ENCODE measurements at regions not wholly inside any gene's neighbourhood (a gene's known extent, or its start where the extent isn't known, plus 50 kb on each side); places are given as distances from the start of the nearest gene placed in this dataset.
A peak's percentile ranks its signal among the peaks of the same experiment; 100 is the strongest.

DNA sequence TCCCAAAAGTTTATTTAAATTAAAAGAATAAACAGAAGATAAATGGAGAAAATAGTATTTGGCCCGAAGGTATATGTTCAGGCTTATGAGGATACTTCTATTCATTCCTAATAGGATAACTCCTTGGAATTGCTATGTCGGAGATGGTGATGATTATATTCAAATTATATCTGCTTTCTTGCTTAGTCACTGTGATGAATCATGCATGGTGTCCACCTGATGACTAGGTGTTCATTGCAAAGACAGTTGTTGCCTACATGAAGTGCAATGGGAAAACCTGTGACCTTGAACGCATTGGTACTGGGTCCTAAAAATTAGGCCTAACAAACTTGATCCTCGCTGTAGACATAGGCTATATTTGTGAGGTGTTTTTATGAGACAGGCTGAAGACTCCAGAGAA, 617.3 kb upstream of the ZEB2 start:
- Histone ChIP-seq H3K9me3 (no peaks in the 10 kb centered on the region), H3K4me1 (ENCODE audit: low read depth) (no peaks in the 10 kb centered on the region), H3K36me3 (ENCODE audit: low read depth) (no peaks in the 10 kb centered on the region), H3K4me3 (no peak overlapping the region)
- TF ChIP-seq, protein P1, sequence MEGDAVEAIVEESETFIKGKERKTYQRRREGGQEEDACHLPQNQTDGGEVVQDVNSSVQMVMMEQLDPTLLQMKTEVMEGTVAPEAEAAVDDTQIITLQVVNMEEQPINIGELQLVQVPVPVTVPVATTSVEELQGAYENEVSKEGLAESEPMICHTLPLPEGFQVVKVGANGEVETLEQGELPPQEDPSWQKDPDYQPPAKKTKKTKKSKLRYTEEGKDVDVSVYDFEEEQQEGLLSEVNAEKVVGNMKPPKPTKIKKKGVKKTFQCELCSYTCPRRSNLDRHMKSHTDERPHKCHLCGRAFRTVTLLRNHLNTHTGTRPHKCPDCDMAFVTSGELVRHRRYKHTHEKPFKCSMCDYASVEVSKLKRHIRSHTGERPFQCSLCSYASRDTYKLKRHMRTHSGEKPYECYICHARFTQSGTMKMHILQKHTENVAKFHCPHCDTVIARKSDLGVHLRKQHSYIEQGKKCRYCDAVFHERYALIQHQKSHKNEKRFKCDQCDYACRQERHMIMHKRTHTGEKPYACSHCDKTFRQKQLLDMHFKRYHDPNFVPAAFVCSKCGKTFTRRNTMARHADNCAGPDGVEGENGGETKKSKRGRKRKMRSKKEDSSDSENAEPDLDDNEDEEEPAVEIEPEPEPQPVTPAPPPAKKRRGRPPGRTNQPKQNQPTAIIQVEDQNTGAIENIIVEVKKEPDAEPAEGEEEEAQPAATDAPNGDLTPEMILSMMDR (IDR thresholded peaks at IDR 0.05): no peak
- intact Hi-C loops (cut with DNase I, micrococcal nuclease): no loop called here
- no peak for ATAC-seq
- no peak for DNase-seq

DNA sequence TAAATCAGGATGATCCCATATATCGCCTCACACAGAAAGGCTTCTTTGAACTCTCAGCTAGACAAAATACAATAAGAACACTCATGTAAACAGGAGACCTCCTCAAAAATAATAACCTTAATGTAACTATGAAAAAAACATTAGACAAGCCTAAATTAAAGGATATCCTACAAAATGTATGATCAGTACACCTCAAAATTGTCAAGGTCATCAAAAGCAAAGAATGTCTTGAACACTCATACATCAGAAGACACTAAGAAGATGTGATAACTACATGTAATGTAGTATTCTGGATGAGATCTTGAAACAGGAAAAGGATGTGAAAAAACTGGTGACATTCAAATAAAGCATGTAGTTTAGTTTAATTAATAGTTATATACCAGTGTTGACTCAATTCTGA, 616.8 kb upstream of the ZEB2 start:
- H3K9me3 ChIP-seq: no peaks in the 10 kb centered on the region
- DNase-seq (no peak), ATAC-seq (no peak)
- no peak overlapping the region for H3K4me3 ChIP-seq
- intact Hi-C loops (cut with DNase I, micrococcal nuclease): no loop called here
- H3K36me3 ChIP-seq (ENCODE audit: low read depth): no peaks in the 10 kb centered on the region
- TF ChIP-seq, protein P1 (IDR thresholded peaks at IDR 0.05): no peak
- H3K4me1 ChIP-seq (ENCODE audit: low read depth): no peaks in the 10 kb centered on the region

DNA sequence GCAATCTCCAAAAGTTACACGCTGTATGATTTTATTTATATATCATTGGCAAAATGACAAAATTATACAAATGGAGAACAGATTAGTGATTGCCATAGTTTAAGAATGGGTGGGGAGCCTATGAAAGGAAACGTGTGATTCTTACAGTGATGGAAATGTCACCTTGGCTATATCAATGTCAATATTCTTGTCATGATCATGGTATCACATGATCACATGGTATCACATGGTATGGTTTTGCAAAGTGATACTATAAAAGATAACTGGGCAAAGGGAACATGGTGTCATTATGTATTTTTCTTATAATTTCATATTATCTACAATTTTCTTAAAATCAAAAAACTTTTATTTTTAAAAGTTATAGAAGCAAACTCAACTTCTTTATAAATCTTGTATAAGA, 606.2 kb upstream of the ZEB2 start:
- ATAC-seq: no peak
- H3K9me3 ChIP-seq: no peaks in the 10 kb centered on the region
- TF ChIP-seq, protein P1 (IDR thresholded peaks at IDR 0.05): no peak
- intact Hi-C loops (cut with DNase I, micrococcal nuclease): no loop called here
- H3K4me3 ChIP-seq: no peak overlapping the region
- H3K36me3 ChIP-seq (ENCODE audit: low read depth): no peaks in the 10 kb centered on the region
- no peak for DNase-seq
- H3K4me1 ChIP-seq (ENCODE audit: low read depth): no peaks in the 10 kb centered on the region

DNA sequence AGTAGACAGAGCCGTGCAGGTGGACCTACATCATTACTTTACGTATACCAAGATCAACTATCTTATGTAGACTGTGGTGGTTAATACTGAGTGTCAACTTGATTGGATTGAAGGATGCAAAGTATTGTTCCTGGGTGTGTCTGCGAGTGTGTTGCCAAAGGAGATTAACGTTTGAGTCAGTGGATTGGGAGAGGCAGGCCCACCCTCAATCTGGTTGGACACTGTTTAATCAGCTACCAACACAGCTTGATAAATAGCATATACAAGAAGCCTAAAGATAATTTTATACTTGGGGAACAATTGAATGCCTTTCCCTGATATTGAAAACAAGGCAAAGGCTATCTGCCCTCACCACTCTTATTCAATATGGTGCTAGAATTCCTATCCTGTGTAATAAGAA, 604.2 kb upstream of the ZEB2 start:
- ATAC-seq (no peak), DNase-seq (no peak)
- no peak overlapping the region for H3K4me3 ChIP-seq
- H3K9me3 ChIP-seq: no peaks in the 10 kb centered on the region
- intact Hi-C loops (cut with DNase I, micrococcal nuclease): no loop called here
- no peaks in the 10 kb centered on the region for H3K4me1 ChIP-seq (ENCODE audit: low read depth)
- TF ChIP-seq, protein P1 (IDR thresholded peaks at IDR 0.05): no peak
- no peaks in the 10 kb centered on the region for H3K36me3 ChIP-seq (ENCODE audit: low read depth)

DNA sequence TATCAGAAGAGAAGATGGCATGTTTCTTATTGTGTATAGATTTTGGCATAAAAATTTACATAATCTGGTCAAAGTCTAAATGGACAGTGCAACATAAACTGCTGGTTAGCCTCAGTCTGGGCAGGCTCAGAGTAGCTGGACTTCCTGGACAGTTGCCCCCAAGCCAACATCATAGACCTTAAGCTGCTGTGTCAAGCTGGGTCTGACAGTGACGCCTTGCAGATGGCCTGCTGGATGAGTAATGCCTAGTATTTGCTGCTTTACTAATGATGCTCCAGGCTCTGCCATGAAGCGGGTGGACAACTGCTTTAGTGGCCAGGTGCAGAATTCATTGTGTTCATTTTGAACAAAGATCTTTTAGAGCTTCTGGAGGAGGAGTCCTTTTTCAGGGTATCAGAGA, 603.7 kb upstream of the ZEB2 start:
- TF ChIP-seq, protein P1 (IDR thresholded peaks at IDR 0.05): no peak
- no peak overlapping the region for H3K4me3 ChIP-seq
- no peaks in the 10 kb centered on the region for H3K4me1 ChIP-seq (ENCODE audit: low read depth)
- DNase-seq: peak; percentile 27 to 47 (median 44)
- intact Hi-C loops (cut with DNase I, micrococcal nuclease): no loop called here
- peak; percentile 20 for ATAC-seq
- no peaks in the 10 kb centered on the region for H3K36me3 ChIP-seq (ENCODE audit: low read depth)
- H3K9me3 ChIP-seq: no peaks in the 10 kb centered on the region

DNA sequence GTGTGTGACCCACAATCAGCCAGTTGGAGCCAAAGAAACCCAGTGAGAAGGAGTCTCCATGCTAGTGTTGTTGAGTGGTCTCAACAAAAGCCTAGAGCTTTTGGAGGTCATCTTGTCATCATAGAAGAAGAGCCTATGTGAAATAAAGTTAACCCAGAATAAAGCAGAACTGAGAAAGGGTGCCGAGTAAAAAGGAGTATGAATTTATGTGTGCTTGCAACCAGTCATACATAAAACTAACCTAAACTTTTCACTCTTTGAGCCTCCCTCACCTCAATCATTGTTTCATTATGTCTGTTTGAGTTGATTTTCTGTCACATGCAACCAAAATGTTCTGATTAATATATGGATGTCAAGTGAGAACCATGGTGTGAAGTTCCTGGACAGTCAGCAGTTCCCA, 599.3 kb upstream of the ZEB2 start:
- no peak overlapping the region for H3K4me3 ChIP-seq

More for the DNA sequence above, 599.3 kb upstream of the ZEB2 start:
- TF ChIP-seq, protein P1 (IDR thresholded peaks at IDR 0.05): no peak
- H3K36me3 ChIP-seq (ENCODE audit: low read depth): no peaks in the 10 kb centered on the region
- ATAC-seq (no peak), DNase-seq (no peak)
- H3K9me3 ChIP-seq: no peaks in the 10 kb centered on the region
- H3K4me1 ChIP-seq (ENCODE audit: low read depth): no peaks in the 10 kb centered on the region
- intact Hi-C loops (cut with DNase I, micrococcal nuclease): no loop called here

Data from mucosa of descending colon (tissue), 3 donors.